HS-27A (cell line): ENCODE measurements at regions not wholly inside any gene's neighbourhood (a gene's known extent, or its start where the extent isn't known, plus 50 kb on each side); places are given as distances from the start of the nearest gene placed in this dataset.

Experiments
- DNase-seq: peaks from one replicate; pipeline ENCODE4 v3.0.0-alpha.2; 2012; ENCODE audit warnings: low read depth, missing footprints

- no peak for DNase-seq
Observed at GRCh38 chr1:62917314-62917713, 133.4 kb downstream of the ATG4C start.

- DNase-seq: no peak
Observed at GRCh38 chr1:62917805-62918204, 133.9 kb downstream of the ATG4C start.

- no peak for DNase-seq
Observed at GRCh38 chr1:62918700-62919099, 134.8 kb downstream of the ATG4C start.

- no peak for DNase-seq
Observed at GRCh38 chr1:62922006-62922405, 138.1 kb downstream of the ATG4C start.

GRCh38 chr1:62924983-62925790, 141.3 kb downstream of the ATG4C start:
- DNase-seq: no peak

- DNase-seq: no peak
Observed at GRCh38 chr1:62926681-62927252, 142.8 kb downstream of the ATG4C start.

GRCh38 chr1:62928885-62929284, 145.0 kb downstream of the ATG4C start:
- DNase-seq: no peak

- DNase-seq: no peak
Observed at GRCh38 chr1:62937634-62938296, 153.8 kb downstream of the ATG4C start.

GRCh38 chr1:62941780-62942179, 157.8 kb downstream of the ATG4C start:
- no peak for DNase-seq

GRCh38 chr1:62946511-62946910, 162.6 kb downstream of the ATG4C start:
- no peak for DNase-seq

- no peak for DNase-seq
Observed at GRCh38 chr1:62951428-62951827, 167.5 kb downstream of the ATG4C start.

GRCh38 chr1:62952596-62952995, 168.7 kb downstream of the ATG4C start:
- no peak for DNase-seq

- no peak for DNase-seq
Observed at GRCh38 chr1:62953633-62954032, 169.7 kb downstream of the ATG4C start.

GRCh38 chr1:62954758-62955157, 170.8 kb downstream of the ATG4C start:
- no peak for DNase-seq

GRCh38 chr1:62955666-62956065, 171.7 kb downstream of the ATG4C start:
- no peak for DNase-seq

GRCh38 chr1:62962014-62962812, 178.3 kb downstream of the ATG4C start:
- DNase-seq: no peak

GRCh38 chr1:62962901-62963776, 179.2 kb downstream of the ATG4C start:
- no peak for DNase-seq

- no peak for DNase-seq
Observed at GRCh38 chr1:62964141-62964540, 180.2 kb downstream of the ATG4C start.

GRCh38 chr1:62967031-62967430, 183.1 kb downstream of the ATG4C start:
- no peak for DNase-seq

GRCh38 chr1:62977366-62977765, 193.4 kb downstream of the ATG4C start:
- DNase-seq: no peak

- DNase-seq: no peak
Observed at GRCh38 chr1:62978741-62979140, 194.8 kb downstream of the ATG4C start.
